Activated T-helper 1 cell treated with Interleukin-2 at 50 U/mL for 16 hours (primary cell): ENCODE measurements at regions not wholly inside any gene's neighbourhood (a gene's known extent, or its start where the extent isn't known, plus 50 kb on each side); places are given as distances from the start of the nearest gene placed in this dataset.

Experiments used
- DNase-seq: peaks from one replicate; pipeline ENCODE4 v3.0.0-alpha.2; 2020; ENCODE audit warnings: low read depth

DNA sequence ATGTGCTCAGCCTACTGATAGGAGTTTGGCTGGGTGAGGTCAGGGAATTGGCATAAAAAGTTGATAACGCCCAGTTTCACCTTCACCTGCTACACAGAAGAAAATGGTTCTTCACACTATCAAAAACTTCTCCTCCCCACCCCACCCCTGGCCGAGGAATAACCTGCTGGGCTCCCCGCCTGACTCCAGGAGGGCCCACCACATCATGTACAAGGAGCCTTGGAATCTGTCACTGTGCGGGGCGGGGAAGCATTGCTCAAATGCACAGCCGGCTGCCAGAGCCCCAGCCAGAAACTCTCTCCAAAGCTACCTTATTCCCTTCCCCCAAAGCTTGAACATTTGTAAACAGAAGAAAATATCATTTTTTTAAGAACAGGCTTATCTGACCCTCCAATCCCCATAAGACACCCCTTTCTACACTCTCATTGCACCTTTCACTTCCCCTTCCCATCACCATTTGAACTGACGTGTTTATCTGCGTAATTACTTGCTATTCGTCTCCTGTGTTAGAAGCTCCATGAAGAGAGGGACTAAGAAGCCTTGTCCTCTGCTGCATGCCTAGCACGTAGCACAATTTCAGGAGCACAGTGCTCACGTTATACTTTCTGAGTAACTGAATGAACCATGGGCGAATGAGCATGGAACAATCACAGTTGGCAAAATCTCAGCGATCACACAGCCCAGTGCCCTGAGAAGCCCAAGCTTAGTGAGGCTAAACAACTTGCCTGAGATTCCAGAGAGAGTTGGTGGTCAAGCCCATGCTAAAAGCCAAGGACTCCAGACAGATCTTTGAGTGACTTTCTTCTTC is 82.9 kb downstream of the HES1 start:
- DNase-seq = no peak

DNA sequence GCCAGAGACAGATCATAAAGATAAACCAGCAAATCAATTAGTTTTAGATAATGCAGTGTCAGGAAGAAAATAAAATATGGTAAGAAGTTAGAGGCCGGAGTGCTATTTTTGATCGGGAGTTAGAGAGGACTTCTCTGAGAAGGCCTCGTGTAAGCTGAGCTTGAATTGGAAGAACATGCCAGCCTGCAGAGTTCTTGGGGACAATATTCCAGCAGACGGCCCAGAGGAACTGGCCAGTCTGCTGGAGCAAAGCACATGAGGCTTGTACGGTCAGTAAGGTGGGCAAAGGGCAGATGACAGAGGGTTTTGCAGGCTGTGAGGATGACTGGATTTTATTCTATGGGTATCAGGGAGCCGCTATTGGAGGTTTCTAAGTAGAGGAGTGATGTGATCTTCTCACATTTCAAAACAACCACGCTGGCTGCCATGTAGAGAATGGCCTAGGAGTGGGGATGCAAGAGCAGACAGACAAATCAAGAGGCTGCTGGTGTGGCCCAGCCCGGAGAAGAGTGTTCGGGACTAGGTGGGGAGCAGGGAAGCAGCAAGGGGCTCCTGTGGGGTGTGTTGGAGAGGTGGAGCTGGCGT is 84.0 kb downstream of the HES1 start:
- no peak for DNase-seq

DNA sequence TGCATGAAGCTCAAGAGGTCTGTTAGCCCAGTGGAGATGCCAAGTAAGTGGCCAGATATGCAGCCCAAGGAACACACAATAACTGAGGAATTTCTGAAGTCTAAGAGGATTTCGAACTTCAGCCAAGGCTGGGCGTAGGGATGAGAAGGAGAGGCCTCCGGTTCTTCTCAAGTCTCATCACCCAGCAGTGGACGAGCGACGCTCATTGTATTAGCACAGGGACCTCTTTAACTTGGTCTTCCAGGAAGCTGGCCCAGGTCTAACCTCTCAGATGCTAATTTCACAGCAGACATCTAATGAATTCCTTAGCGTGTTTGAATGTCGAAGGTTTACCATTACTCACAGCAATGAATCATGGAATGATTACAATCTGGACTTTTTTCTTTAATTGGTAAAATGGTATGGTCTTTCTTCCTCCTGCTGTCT is 85.0 kb downstream of the HES1 start:
- DNase-seq = no peak

DNA sequence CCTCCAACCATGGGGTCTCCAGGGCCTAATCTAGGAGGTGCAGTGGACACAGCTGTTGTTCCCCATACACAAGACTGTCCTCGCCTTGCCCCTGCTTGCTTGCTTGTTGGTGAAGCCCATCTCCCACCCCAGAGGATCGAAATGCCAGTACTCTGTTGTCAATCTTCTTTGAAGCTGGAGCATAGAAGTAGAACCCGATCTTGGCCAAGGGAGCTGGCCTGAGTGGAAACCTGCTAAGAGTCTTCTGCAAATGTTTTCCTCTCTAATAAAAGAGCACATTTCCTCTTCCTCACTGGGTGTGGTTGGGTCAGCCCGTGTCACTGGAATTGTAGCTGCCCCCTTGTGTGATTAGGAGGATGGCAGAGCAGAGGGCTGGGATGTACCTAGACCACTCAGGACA is 85.4 kb downstream of the HES1 start:
- DNase-seq = no peak

DNA sequence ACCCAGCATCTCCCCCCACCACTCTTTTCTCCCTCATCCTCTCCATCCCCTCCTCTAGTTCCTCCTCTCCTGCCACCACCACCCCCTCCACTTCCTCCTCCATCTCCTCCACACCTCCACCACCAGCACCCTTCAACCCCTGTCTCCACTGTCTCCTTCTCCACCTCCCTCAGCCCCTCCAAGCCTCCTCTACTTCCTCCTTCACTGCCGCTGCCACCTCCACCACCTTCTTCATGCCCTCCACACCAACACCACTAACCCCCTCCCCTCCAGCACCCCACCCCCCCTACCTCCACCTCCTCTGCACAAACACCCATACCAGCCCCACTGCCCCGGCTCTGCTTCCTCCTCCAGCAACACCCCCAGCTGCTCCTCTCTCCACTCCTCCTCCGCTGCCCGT is 88.0 kb downstream of the HES1 start:
- no peak for DNase-seq

DNA sequence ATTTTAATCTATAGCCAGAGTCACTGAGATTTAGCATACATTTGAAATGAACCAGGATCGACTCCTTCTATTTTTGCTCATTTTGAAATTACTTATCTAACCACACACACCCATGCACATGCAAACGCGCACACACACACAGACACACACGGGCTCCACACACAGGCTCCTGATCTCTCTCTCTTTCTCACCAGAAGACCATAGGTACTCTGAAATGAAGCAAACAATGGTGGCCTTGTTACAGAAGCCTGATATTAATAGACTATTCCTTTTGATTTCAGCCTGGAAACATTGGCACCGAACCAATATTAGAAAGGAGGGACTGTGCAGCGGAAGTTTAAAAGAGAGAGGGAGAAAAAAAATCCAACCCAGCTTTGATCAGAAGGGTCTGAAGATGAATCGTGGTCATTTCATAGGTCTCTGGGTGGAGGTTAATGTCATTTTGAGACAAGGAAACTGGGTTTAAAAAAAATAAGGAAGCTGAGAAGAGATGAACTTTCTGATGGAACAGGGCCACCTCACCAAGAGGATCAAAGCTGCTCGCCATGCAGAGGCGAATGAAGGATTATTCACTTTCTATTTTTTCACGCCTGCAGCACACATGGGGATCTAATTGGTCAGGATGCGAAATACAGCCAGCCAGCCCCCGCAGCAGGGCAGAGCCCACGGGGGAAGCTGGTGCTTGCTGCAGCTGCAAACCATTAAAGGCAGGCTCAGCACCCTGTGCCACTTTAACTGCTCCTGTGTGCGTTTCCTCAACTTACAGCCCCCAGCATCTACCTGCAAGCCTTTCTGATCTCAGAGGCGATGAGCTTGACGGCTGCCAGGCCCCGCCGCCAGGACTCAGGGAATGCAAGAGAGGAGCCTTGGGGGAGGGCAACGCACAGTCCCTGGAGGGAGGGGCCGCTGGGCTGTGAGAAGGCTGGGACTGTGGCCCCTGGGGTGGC is 88.8 kb downstream of the HES1 start:
- no peak for DNase-seq

DNA sequence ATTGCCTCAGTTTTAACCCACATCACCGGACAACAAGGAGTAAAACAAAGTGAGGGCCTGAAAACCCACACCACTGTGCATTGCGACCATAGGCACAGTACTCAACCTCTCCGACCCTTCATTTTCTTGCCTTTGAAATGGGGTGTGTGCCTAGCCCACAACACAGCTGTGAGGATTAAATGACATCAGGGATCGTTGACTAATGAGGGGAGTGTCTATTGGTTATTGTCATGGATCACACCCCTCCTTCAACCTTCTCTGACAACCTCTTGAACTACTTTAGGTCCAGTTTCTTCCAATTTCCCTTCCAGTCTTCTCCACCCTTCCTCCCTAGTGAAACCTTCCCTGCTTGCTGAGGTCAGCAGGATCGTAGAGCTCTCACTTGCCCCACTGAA is 89.5 kb downstream of the HES1 start:
- DNase-seq = no peak

DNA sequence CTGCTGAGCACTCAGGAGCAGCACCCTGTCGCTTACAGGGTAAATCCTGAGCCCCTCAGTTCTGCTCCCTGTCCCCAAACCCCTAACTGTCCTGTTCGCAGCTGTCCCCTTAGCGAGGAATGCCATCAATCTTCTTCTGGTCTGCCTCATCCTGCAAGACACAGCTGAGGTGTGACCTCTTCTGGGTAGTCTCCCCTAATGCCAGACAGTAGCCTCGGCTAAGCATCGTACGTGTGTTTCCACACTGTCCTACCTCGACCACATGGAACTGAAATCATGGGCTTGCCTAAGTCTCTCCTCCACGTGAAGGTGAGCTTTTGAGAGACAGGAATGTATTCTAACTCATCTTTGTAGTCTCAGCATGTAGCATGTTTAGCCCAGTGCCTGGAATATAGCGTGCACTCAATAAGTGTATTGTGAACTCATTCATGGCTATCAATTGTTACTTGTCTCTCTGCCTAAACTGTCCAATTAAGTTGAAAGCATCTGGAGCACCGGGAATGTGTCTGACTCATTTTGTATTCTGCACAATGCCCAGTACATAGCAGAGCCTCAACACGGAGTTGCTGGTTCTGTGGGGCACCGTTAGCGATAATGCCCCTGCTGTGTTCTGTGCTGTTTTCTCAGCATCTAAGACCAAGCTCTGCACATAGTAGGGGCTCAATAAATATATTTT is 90.2 kb downstream of the HES1 start:
- no peak for DNase-seq

DNA sequence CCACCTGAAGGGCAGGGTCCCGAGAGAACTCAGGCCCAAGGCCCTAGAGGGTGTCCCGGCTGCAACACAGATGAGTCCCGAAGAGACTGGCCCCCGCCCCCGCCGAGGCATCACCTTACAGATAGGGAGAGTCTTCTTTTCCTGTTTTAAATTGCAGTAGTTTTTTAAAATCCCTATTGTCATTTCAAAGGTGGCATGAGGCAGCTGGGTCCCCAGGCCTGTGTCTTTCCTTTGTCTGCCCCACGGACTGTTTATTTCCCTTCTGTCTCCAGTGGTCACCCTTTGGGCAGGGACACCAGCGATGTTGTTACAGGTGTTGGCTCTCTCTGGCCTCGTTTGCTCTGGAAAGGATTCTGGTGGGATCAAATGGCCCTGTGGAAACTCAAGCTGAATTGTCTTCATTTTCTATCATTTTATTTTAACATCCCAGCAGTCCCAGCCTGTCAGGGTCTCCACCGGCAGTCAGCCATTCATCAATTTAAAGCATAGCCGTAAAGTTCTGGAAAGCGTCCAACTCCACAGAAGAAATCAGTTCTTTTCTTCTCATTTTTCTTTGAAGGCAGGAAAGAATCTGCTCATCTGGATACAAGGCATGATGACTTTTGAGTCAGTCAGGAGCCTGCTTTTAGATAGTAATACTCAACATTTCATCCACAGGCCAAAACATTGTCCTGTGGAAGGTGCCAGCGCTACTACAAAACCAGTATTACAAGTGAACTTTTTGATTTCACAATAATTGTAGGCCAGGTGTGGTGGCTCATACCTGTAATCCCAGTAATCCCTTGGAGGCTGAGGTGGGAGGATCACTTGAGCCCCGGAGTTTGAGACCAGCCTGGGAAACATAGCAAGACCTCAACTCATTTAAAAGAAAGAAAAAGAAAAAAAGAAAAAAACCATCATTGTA is 96.2 kb downstream of the HES1 start:
- DNase-seq = no peak

DNA sequence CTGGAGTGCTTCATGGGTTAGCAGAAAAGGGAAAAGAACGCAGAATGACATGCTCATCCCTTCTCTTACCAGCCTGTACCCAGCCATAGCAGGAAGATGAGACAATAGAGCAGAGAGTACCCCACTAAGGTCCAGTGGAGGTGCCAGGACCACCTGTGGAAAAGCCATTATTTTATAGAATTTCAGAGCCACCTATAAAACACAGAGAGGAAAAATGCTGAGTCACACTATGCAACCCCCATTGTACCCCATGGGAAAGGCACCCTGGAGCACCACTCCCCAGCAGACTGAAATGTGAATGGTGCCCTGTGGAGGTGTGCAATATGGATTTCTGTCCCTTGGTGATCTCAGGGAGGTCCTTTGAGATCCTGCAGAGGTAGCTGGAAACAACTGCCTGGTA is 97.2 kb downstream of the HES1 start:
- no peak for DNase-seq

DNA sequence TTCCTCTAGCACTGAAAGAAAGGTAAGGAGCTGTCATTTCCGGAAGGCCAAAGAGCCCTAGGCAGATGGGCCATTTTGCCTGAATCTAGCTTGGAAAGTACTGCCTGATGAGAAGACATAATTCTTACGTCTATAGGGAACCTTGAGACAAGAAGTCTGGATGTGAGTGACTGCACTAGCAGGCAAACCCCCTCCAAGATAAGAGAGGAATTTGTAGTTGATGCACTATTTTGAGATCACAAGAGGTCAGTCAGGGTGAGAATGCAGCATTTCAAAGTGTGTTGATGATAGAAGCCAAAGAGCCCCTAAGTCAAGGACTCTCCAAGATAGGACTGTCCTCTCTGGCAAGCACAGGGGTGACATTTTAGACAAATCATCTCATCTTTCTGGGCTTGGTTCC is 99.2 kb downstream of the HES1 start:
- DNase-seq = no peak

DNA sequence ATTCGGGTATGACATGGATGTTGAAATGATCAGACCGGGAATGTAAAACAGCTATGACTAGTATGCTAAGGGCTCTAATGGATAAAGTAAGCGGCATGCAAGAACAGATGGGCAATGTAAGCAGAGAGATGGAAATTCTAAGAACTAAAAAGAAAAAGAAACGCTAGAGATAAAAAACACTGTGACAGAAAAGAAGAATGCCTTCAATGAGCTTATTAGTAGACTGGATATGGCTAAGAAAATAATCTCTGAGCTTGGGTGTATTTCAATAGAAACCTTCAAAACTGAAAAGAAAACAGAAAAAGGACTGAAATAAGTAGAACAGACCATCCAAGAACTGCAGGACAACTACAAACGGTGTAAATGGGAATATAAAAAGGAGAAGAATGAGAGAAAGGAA is 101.2 kb downstream of the HES1 start:
- no peak for DNase-seq

DNA sequence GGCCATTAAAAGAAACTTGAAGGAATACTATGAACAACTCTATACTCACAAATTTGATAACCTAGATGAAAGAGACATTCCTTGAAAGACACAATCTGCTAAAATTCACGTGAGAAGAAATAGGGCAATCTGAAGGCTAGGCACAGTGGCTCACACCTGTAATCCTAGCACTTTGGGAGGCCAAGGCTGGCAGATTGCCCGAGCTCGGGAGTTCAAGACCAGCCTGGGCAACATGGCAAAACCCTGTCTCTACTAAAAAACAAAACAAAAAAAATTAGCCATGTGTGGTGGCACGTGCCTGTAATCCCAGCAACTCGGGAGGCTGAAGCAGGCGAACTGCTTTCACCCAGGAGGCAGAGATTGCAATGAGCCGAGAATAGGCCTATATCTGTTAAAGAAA is 104.8 kb downstream of the HES1 start:
- DNase-seq = no peak

DNA sequence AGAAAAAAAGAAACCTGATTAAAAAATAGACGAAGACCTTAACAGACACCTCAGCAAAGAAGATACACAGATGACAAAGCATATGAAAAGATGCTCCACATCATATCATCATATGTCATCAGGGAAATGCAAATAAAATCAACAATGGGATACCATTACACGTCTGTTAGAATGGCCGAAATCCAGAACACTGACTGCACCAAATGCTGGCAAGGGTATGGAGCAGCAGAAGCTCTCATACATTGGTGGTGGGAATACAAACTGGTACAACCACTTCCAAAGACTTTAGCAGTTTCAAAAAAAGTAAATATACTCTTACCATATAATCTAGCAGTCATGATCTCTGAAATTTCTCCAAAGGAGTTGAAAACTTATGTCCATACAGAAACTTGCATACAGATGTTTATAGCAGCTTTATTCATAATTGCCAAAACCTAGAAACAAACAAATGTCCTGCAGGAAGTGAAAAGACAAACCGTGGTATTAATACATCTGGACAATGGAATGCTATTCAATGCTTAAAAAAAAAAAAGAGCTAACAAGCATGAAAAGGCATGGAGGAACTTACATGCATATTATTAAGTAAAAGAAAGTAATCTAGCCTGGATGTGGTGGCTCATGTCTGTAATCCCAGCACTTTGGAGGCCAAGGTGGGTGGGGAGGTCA is 107.4 kb downstream of the HES1 start:
- no peak for DNase-seq

DNA sequence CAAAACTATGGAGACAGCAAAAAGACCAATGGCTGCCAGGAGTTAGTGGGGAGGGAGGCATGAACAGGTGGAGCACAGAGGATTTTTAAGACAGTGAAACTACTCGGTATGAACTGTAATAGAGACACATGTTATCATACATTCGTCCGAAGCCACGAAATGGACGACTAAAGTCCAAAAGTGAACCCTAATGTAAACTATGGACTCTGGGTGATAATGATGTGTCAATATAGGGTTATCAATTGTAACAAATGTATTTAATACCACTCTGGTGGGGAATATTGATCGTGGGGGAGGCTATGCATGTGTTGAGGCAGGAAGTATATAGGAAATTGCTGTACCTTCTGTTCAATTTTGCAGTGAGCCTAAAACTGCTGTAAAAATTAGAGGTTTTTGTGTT is 107.0 kb downstream of the CPN2 start:
- no peak for DNase-seq

DNA sequence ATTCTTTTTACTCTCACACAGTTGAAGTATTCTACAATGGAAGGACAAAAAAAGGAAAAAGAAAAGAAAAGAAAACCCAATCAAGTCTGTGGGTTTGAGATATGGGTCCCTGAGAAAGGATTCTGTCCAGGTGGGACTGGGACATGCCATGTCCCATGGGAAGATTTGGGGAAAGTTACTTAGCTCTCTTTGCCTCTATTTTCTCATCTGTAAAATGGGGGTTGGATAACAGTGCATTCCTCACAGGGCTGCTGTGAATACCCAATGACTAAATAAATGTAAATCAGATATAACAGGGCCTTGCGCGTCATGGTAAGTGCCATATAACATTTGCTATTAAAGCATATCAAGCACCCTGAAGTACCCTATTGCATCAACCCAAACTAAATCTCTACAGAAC is 105.7 kb downstream of the CPN2 start:
- DNase-seq = no peak

DNA sequence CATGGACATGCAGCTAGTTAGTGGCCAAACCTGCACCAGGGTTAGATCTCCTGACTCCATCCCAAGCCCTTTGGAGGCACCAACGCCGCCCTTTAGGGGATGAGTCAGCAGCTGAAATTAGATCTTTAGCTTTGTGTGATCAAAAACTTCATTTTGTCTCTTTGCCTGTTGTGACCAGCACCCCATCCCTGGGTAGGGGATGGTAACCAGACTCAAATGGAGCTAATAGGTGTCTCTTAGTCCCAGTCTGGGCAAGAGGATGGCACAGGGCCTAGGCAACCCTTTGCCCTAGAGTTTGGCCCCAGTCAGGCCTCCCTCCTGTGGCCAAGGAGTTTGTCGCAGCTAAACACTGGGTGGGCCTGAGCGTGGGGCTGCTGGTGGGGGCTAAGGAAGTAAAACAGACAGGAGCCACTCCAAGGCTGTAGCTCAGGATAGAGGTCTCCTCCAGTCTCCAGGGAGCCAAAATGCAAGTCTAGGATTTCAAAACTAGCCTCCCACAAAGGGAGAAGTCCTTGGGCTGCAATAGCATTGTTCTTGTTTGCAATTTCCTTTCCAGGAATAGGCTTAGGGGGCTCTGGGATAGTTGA is 105.1 kb downstream of the CPN2 start:
- no peak for DNase-seq

DNA sequence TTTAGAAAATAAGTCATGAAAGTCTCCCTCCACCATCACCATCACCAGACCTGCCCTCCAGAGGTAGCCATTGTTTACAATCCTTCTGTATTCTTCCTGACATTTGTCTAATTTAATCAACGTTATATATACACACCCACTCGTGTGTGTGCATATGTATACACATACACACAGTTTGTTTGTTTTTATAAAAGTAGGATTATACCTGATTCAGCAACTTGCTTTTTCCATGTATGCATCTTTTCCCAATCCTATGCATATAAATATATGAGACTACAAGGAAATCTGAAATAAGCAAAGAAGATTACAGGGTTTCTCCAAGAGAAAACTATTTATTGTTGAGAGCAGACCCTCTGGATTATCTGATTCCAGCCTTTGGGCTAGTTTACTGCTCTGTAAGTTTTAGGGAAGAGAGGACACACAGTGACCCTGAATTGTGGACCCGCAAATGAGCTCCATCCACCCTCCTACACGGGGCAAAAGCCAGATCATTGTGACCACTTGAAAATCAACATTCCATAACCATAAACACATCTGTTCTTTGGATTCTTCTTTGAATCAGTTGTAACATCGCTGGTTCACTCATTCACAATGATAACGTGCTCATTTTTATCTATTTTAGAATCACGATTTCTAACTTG is 104.3 kb downstream of the CPN2 start:
- DNase-seq = no peak

DNA sequence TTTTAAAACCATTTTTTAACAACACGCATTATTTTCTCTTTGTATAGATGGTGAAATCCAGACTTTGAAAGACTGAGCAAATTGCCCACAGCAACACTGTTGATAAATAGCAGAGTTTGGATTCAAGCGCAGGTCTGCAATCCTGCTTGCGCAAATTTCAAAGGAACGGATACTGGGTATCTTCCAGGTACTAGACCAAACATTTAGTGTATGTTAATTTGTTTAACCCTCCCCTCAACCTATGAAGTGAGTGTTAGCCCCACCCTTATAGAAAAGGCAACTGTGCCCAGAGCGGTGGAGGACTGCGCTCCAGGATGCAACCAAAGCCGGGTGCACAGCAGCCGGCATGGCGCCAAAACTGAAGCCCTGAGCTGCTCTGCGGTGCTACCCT is 103.8 kb downstream of the CPN2 start:
- DNase-seq = no peak
